ENCODE measurements at regions not wholly inside any gene's neighbourhood (a gene's known extent, or its start where the extent isn't known, plus 50 kb on each side); places are given as distances from the start of the nearest gene placed in this dataset.

GRCh38 chrY:12555005-12555404 lies 146.0 kb upstream of the USP9Y start:
- in situ Hi-C loops (cut with MboI; ENCODE audit: low pct_unique_long_range_greater_than_20kb in 2 of 9, low sequenced_read_pairs in 9 of 9, unreplicated experiment in 9 of 9), result no loop called here
- ATAC-seq (replicated peaks in 6 of 8), result peak in 1 of 8 experiments; percentile 45
- no peak overlapping the region for H3K4me3 ChIP-seq
- H3K4me1 ChIP-seq (replicated peaks in 1 of 2), result no peaks in the 10 kb centered on the region
- no CpG with 5 or more reads among the region's 1 CpG for WGBS, 10 experiments
- H3K27ac ChIP-seq, result no peak overlapping the region

GRCh38 chrY:12559007-12559406 lies 142.0 kb upstream of the USP9Y start:
- H3K4me1 ChIP-seq (replicated peaks in 1 of 2), result no peaks in the 10 kb centered on the region
- ATAC-seq (replicated peaks in 6 of 8), result no peak
- 80 to 100% (median 88%) methylated on average over 2 to 4 of the region's 4 CpGs; no CpG with 5 or more reads in 6 of the 10 experiments for WGBS, 10 experiments
- in situ Hi-C loops (cut with MboI; ENCODE audit: low pct_unique_long_range_greater_than_20kb in 2 of 9, low sequenced_read_pairs in 9 of 9, unreplicated experiment in 9 of 9), result no loop called here
- no peak overlapping the region for H3K27ac ChIP-seq
- H3K4me3 ChIP-seq, result no peak overlapping the region

GRCh38 chrY:12576278-12576677 lies 124.8 kb upstream of the USP9Y start:
- in situ Hi-C loops (cut with MboI; ENCODE audit: low pct_unique_long_range_greater_than_20kb in 2 of 9, low sequenced_read_pairs in 9 of 9, unreplicated experiment in 9 of 9), result no loop called here
- Histone ChIP-seq H3K4me1 (replicated peaks in 1 of 2) (no peaks in the 10 kb centered on the region), H3K4me3 (no peak overlapping the region), H3K27ac (no peak overlapping the region)
- no peak for ATAC-seq (replicated peaks in 6 of 8)
- WGBS, 10 experiments, result 80% methylated on average over 1 of the region's 5 CpGs; no CpG with 5 or more reads in 9 of the 10 experiments

GRCh38 chrY:12593532-12594216 lies 107.4 kb upstream of the USP9Y start:
- ATAC-seq (replicated peaks in 6 of 8), result no peak
- Histone ChIP-seq H3K4me1 (replicated peaks in 1 of 2) (no peaks in the 10 kb centered on the region), H3K4me3 (no peak overlapping the region), H3K27ac (no peak overlapping the region)
- in situ Hi-C loops (cut with MboI; ENCODE audit: low pct_unique_long_range_greater_than_20kb in 2 of 9, low sequenced_read_pairs in 9 of 9, unreplicated experiment in 9 of 9), result no loop called here
- WGBS, 10 experiments, result 0 to 100% (median 100%) methylated on average over 1 of the region's 5 CpGs; no CpG with 5 or more reads in 7 of the 10 experiments

GRCh38 chrY:12598783-12599182 lies 102.2 kb upstream of the USP9Y start:
- no peak for ATAC-seq (replicated peaks in 6 of 8)
- no peak overlapping the region for H3K27ac ChIP-seq
- no peaks in the 10 kb centered on the region for H3K4me1 ChIP-seq (replicated peaks in 1 of 2)
- H3K4me3 ChIP-seq, result no peak overlapping the region
- in situ Hi-C loops (cut with MboI; ENCODE audit: low pct_unique_long_range_greater_than_20kb in 2 of 9, low sequenced_read_pairs in 9 of 9, unreplicated experiment in 9 of 9), result no loop called here
- WGBS, 10 experiments, result 0 to 80% (median 61%) methylated on average over 1 to 2 of the region's 5 CpGs; no CpG with 5 or more reads in 6 of the 10 experiments

GRCh38 chrY:12605426-12605825 lies 95.6 kb upstream of the USP9Y start:
- H3K4me3 ChIP-seq, result no peak overlapping the region
- in situ Hi-C loops (cut with MboI; ENCODE audit: low pct_unique_long_range_greater_than_20kb in 2 of 9, low sequenced_read_pairs in 9 of 9, unreplicated experiment in 9 of 9), result loop anchor here in 1 of 9 experiments (25.0 kb wide), 1 partner anchor 118 kb away; no protein-coding TSS in a partner anchor
- no peaks in the 10 kb centered on the region for H3K4me1 ChIP-seq (replicated peaks in 1 of 2)
- no CpG with 5 or more reads among the region's 2 CpGs for WGBS, 10 experiments
- ATAC-seq (replicated peaks in 6 of 8), result no peak
- H3K27ac ChIP-seq, result no peak overlapping the region

- ATAC-seq (replicated peaks in 6 of 8), result no peak
- no peaks in the 10 kb centered on the region for H3K4me1 ChIP-seq (replicated peaks in 1 of 2)
- no peak overlapping the region for H3K4me3 ChIP-seq
- no peak overlapping the region for H3K27ac ChIP-seq
- 80% methylated on average over 1 of the region's 2 CpGs; no CpG with 5 or more reads in 9 of the 10 experiments for WGBS, 10 experiments
- in situ Hi-C loops (cut with MboI; ENCODE audit: low pct_unique_long_range_greater_than_20kb in 2 of 9, low sequenced_read_pairs in 9 of 9, unreplicated experiment in 9 of 9), result loop anchor here in 1 of 9 experiments (25.0 kb wide), 1 partner anchor 124 kb away; no protein-coding TSS in a partner anchor
Measured at GRCh38 chrY:12610861-12611260, 90.2 kb upstream of the USP9Y start.

GRCh38 chrY:12615733-12616446 lies 85.1 kb upstream of the USP9Y start:
- H3K4me1 ChIP-seq (replicated peaks in 1 of 2), result no peaks in the 10 kb centered on the region
- H3K27ac ChIP-seq, result no peak overlapping the region
- in situ Hi-C loops (cut with MboI; ENCODE audit: low pct_unique_long_range_greater_than_20kb in 2 of 9, low sequenced_read_pairs in 9 of 9, unreplicated experiment in 9 of 9), result loop anchor here in 1 of 9 experiments (25.0 kb wide), 1 partner anchor 129 kb away; no protein-coding TSS in a partner anchor
- no peak overlapping the region for H3K4me3 ChIP-seq
- peak in 3 of 8 experiments; percentile 79 to 85 (median 82) for ATAC-seq (replicated peaks in 6 of 8)

GRCh38 chrY:12621454-12622081 lies 79.5 kb upstream of the USP9Y start:
- 0 to 80% (median 19%) methylated on average over 1 to 3 of the region's 16 CpGs; no CpG with 5 or more reads in 6 of the 10 experiments for WGBS, 10 experiments
- ATAC-seq (replicated peaks in 6 of 8), result peak in 7 of 8 experiments; percentile 32 to 97 (median 68)
- H3K27ac ChIP-seq, result no peak overlapping the region
- no peak overlapping the region for H3K4me3 ChIP-seq
- in situ Hi-C loops (cut with MboI; ENCODE audit: low pct_unique_long_range_greater_than_20kb in 2 of 9, low sequenced_read_pairs in 9 of 9, unreplicated experiment in 9 of 9), result loop anchor here in 1 of 9 experiments (25.0 kb wide), 1 partner anchor 134 kb away; no protein-coding TSS in a partner anchor
- no peaks in the 10 kb centered on the region for H3K4me1 ChIP-seq (replicated peaks in 1 of 2)

- Histone ChIP-seq H3K4me1 (replicated peaks in 1 of 2) (no peaks in the 10 kb centered on the region), H3K4me3 (no peak overlapping the region), H3K27ac (no peak overlapping the region)
- 0 to 60% (median 50%) methylated on average over 1 of the region's 1 CpG; no CpG with 5 or more reads in 6 of the 10 experiments for WGBS, 10 experiments
- in situ Hi-C loops (cut with MboI; ENCODE audit: low pct_unique_long_range_greater_than_20kb in 2 of 9, low sequenced_read_pairs in 9 of 9, unreplicated experiment in 9 of 9), result loop anchor here in 1 of 9 experiments (25.0 kb wide), 1 partner anchor 136 kb away; no protein-coding TSS in a partner anchor
- ATAC-seq (replicated peaks in 6 of 8), result no peak
Measured at GRCh38 chrY:12623204-12623603, 77.8 kb upstream of the USP9Y start.

GRCh38 chrY:12642986-12643385 lies 58.0 kb upstream of the USP9Y start:
- 100% methylated on average over 1 of the region's 1 CpG; no CpG with 5 or more reads in 9 of the 10 experiments for WGBS, 10 experiments
- H3K4me1 ChIP-seq (replicated peaks in 1 of 2), result no peaks in the 10 kb centered on the region
- no peak overlapping the region for H3K27ac ChIP-seq
- no peak for ATAC-seq (replicated peaks in 6 of 8)
- H3K4me3 ChIP-seq, result no peak overlapping the region
- in situ Hi-C loops (cut with MboI; ENCODE audit: low pct_unique_long_range_greater_than_20kb in 2 of 9, low sequenced_read_pairs in 9 of 9, unreplicated experiment in 9 of 9), result no loop called here

GRCh38 chrY:12643693-12644348 lies 57.2 kb upstream of the USP9Y start:
- Histone ChIP-seq H3K4me1 (replicated peaks in 1 of 2) (no peaks in the 10 kb centered on the region), H3K27ac (no peak overlapping the region), H3K4me3 (no peak overlapping the region)
- peak in 3 of 8 experiments; percentile 17 to 53 (median 18) for ATAC-seq (replicated peaks in 6 of 8)
- WGBS, 10 experiments, result 100% methylated on average over 1 of the region's 5 CpGs; no CpG with 5 or more reads in 9 of the 10 experiments
- in situ Hi-C loops (cut with MboI; ENCODE audit: low pct_unique_long_range_greater_than_20kb in 2 of 9, low sequenced_read_pairs in 9 of 9, unreplicated experiment in 9 of 9), result no loop called here
